ENCODE measurements at regions not wholly inside any gene's neighbourhood (a gene's known extent, or its start where the extent isn't known, plus 50 kb on each side); places are given as distances from the start of the nearest gene placed in this dataset.

DNA sequence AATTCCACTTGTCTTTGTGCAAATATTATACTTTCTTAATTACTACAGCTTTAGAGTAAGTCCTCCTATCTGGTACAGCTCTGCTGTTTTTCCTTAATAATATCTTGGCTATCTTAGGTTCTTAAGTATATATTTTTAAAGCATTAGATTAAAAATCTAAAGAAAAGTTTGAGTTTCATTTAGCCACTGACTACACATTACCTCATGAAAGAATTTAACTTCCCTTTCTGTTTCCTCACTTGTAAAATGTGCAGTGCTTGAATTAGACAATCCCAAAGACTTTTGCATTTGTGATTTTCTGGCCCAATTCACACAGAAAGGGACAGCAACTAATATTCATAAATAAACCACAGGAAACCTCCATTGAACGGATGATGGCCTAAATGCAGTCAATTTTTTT lies 126.4 kb upstream of the SAMSN1 start:
- TF ChIP-seq, protein P1, sequence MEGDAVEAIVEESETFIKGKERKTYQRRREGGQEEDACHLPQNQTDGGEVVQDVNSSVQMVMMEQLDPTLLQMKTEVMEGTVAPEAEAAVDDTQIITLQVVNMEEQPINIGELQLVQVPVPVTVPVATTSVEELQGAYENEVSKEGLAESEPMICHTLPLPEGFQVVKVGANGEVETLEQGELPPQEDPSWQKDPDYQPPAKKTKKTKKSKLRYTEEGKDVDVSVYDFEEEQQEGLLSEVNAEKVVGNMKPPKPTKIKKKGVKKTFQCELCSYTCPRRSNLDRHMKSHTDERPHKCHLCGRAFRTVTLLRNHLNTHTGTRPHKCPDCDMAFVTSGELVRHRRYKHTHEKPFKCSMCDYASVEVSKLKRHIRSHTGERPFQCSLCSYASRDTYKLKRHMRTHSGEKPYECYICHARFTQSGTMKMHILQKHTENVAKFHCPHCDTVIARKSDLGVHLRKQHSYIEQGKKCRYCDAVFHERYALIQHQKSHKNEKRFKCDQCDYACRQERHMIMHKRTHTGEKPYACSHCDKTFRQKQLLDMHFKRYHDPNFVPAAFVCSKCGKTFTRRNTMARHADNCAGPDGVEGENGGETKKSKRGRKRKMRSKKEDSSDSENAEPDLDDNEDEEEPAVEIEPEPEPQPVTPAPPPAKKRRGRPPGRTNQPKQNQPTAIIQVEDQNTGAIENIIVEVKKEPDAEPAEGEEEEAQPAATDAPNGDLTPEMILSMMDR (IDR thresholded peaks at IDR 0.05): no peak
- TF ChIP-seq POLR2A (IDR thresholded peaks at IDR 0.05): no peak
